GM18867 (cell line): ENCODE measurements at regions not wholly inside any gene's neighbourhood (a gene's known extent, or its start where the extent isn't known, plus 50 kb on each side); places are given as distances from the start of the nearest gene placed in this dataset.
A peak's percentile ranks its signal among the peaks of the same experiment; 100 is the strongest.

Source experiments
- ATAC-seq: cut with Tn5 transposase; IDR thresholded peaks from one replicate; pipeline ENCODE4 v1.9.1; 2021; ENCODE audit warnings: mild to moderate bottlenecking, moderate library complexity; ENCODE audit not compliant: unreplicated experiment

DNA sequence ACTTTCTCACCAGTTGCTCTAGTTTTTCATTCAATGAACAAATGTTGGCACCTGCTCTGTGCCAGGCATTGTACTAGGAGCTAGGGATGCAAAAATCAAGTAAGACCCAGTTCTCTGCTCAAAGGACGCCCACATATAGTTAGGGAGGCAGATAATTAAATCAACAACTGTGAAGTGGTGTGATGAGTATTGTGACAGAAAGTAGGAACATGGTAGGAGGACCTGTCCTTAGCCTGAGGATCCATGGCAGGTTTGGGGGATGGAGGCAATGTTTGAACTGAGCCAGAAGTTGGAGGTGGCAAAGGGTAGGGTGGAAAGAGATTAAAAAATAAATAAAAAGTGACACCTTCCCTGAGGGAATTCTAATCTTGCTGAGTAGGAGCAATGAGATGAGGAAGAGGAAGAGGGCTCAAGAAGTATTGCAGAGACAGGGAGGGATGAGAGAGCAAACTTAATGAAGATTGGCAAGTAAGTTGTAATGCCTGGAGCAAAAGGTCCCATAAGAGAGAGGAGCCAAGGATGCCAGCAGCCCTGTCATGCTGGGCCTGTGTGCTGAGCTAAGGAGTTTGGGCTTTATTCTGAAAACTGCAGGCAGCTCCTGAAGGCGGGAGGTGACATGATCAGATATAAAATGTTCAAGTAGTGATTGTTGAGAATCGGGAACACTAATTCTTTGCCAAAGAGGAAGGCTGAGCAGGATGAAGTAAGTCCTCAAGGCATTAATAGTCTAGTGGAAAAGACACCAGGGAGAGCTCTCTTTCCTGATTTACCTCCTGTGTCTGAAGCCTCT, 184.3 kb upstream of the PPP2R3A start:
- ATAC-seq, result no peak

DNA sequence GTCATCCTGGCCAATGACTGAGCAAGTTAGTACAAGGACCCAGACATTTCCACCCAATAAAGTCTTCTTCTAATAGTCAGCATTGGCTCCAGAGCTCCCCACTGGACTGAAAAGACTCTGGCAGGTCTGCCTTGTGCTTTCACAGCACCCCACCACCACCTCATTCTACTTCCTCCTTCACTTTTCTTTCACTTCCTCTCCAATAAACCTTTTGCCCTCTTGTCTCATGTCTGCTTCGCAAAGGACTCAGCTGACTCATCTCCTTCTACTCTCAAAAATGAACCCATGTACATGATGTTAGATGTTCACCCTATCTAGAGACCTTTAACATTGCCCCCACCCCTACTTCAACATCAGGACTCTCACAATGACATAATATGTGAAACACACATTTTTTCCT, 181.0 kb upstream of the PPP2R3A start:
- ATAC-seq, result peak; percentile 88

- no peak for ATAC-seq
Measured at GRCh38 chr3:135788146-135788545, 177.4 kb upstream of the PPP2R3A start.

- no peak for ATAC-seq
Measured at GRCh38 chr3:135788978-135789377, 176.6 kb upstream of the PPP2R3A start.

GRCh38 chr3:135792174-135792573, 173.4 kb upstream of the PPP2R3A start:
- ATAC-seq, result no peak

- no peak for ATAC-seq
Measured at GRCh38 chr3:135792858-135793475, 172.6 kb upstream of the PPP2R3A start.

DNA sequence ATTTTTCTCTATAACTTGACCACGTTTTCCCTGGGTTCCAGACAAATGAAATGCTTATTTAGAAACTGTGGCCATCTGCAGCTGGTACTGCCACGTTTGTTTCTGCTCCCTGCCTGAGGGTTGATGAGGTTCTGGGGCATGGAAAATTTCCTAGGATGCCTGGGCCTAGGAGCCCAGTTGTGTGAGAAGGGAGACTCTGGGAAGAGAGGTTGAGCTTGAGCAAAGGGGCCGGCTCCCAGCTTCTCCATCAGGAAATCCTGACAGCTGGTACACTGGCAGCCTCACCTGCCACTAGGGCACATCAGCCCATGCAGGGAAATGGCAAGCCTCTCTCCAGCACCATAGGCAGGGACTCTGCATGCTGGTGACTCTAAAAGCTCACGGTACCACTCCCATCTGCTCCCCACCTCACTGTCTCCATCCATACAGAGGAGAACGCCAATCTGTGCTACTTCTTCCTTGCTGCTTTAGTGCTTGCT, 165.4 kb upstream of the PPP2R3A start:
- no peak for ATAC-seq

GRCh38 chr3:135801018-135801417, 164.5 kb upstream of the PPP2R3A start:
- no peak for ATAC-seq

DNA sequence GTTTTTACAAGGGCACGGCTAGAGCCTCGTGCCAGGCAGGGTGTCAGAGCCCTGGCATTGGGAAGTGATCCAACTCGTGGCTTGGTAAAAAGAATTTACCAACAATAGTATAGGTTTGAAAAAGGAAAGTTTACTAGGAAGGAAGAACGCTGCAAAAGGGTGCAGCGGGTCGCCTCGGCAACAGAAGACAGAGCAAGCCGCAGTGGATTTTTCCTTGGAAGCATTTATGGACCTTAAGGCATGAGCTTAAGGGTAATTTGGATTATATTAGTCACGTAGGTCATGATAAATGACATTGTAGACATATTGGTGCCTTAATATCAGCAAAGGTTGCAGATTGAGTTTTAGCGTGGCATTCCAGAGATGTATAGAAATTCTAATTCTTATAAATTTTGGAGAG, 163.4 kb upstream of the PPP2R3A start:
- ATAC-seq, result no peak

DNA sequence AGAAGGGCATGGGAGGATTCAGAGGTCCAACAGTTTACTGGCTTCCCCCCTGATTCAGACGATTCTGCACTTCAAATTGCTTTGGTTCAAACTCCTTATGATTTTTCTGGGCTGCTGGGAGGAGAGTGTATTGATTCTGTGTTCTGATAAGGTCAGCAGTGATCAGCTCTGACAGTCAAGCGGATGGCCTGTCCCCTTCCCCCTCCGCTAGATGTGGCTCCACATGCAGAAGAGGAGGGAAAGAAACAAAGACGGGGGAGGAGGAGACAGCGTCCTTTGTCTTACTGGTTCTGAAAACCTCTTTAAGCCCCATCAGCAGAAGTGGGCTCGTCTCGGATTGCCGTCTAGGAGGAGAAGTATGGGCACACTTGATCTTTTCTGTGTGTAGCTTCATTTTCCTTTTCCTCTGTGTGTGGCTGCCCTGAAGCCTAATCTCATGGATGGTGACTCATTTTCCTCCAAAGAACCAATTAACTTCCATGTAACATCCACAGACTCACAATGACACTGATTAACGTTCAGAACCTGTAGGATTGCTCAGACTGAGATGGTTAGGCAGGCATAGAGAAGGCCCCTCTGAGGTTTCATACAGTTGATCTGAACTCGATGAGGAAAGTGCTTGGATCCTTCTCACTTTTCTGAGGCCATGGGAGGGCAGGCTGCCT, 162.4 kb upstream of the PPP2R3A start:
- no peak for ATAC-seq

GRCh38 chr3:135805752-135806151, 159.8 kb upstream of the PPP2R3A start:
- no peak for ATAC-seq

GRCh38 chr3:135806317-135806716, 159.2 kb upstream of the PPP2R3A start:
- ATAC-seq, result no peak

DNA sequence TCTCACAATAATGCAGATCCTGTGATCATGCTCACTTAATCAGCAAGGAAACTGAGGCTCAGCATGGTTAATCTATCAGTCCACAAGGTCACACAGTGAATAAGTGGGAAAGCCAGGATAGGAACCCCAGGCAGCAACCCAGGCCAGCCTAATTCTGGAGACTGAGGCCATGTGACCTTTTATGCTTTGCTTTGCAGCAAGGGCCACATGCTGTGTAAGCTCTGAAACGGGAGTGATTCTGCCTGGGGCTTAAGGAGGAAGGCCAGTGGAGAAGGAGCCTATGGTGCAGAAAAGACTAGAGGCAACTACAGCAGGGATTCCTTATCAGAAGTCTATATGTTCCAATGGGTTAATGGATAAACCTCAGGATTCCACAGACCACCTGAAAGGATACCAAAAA, 157.6 kb upstream of the PPP2R3A start:
- ATAC-seq, result no peak

DNA sequence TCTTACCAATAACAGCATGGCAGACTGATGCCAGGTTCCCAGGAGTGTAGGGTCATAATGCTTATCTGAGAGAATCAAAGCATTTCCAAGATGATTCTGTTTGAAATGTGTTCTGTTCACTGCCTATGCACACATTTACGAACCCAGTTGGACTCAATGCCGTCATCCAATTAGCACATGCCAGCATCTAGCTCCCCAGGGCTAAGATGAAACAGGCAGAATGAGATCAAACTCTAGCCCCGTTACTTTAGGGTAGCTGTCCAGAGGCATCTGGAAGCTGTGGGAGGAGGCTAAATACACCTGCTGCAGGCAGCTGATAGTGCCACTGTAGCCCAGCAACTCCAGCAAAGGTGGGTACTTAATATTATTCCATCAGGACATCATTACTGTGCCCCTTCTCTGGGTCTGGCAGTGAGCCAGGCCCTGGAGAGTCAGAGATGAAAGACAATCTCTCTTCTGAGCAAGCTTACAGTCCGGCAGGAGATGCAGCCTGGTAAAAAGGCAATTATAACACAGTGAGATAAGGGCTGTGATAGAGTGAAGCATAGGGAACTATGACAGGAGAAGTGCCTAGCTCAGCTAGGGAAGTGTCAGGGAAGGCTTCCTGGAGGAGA, 156.4 kb upstream of the PPP2R3A start:
- no peak for ATAC-seq

DNA sequence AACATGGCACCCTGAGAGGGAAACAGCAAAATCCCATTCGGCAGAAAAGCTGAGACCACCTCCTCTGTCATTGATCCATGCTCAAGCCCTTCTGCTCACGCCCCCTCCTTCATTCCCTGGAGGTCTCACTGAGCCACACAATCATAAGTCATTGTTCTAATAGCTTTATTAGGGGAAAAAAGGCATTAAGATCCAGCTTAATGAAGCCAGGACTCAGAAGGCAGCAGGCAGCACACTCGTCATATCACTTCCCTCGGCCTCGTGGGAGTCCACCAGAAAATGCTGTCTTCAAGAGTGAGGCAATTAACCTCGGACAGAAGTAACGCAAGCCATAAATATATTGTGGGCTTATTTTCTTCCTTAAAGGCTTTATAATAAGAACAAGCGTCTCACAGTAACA, 153.9 kb upstream of the PPP2R3A start:
- no peak for ATAC-seq

DNA sequence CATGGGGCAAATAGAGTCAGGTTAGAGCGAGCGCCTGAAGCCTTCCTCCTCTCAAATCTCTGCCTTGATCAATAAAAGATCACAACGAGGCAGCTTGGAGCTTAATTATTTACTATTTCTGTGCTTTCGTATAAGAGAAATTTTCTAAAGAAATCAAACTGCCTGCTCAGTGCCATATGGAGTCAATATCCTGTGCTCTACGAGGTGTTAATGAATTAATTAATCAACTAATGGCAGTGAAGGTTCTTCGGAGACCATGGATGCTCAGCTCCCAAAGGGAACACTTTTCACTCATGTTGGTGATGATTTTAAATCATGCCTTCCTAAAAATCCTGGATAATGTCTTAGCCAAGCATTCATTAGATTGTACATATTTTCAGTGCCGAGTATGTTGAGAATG, 153.5 kb upstream of the PPP2R3A start:
- no peak for ATAC-seq

- ATAC-seq, result no peak
Measured at GRCh38 chr3:135834465-135834864, 131.1 kb upstream of the PPP2R3A start.

GRCh38 chr3:135837977-135838631, 127.4 kb upstream of the PPP2R3A start:
- ATAC-seq, result no peak

DNA sequence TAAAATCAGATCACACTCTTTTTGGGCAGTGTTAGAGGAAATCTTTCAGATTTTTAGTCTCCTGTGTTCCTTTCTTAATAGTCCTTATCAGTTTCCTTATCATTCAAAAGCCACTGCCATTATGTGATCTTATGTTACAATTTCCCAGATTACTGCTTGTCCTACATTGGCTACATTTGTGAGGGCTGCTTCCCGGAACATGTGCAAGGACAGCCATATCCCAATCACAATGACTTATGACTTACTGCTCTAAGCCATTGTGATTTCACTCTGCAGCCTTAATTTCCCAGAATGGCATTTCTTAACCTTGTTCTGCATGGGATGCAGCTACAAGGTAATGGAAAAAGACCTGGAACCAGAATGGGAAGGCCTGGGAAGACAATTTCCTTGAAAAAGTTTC, 125.1 kb upstream of the PPP2R3A start:
- ATAC-seq, result no peak

- no peak for ATAC-seq
Measured at GRCh38 chr3:135844386-135844785, 121.1 kb upstream of the PPP2R3A start.

- ATAC-seq, result no peak
Measured at GRCh38 chr3:135848051-135848450, 117.5 kb upstream of the PPP2R3A start.
